ENCODE measurements at regions not wholly inside any gene's neighbourhood (a gene's known extent, or its start where the extent isn't known, plus 50 kb on each side); places are given as distances from the start of the nearest gene placed in this dataset.

DNA sequence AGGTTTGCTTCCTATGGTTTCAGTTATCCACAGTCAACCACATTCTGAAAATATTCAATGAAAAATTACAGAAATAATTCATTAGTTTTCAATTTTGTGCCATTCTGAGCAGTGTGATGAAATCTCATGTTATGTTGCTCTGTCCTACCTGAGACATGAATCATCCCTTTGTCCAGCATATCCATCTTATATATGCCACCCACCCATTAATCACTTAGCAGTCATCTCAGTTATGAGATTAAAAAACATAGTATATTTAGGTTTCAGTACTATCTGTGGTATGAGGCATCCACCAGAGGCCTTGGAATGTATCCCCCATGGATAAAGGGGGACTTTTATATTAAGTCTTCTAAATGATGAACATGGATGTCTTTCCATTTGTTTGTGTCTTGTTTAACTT lies 64.7 kb upstream of the PROK2 start:
- no peak for TF ChIP-seq POLR2A (IDR thresholded peaks at IDR 0.05; ENCODE audit: low read depth, low read length)
- no peak for TF ChIP-seq SPI1 (IDR thresholded peaks at IDR 0.05; ENCODE audit: low read depth, low read length)
- no peak for TF ChIP-seq POLR2AphosphoS5 (IDR thresholded peaks at IDR 0.05; ENCODE audit: low read depth, low read length)
- TF ChIP-seq TAF1 (IDR thresholded peaks at IDR 0.05; ENCODE audit: low read depth, low read length): no peak
- TF ChIP-seq PAX5 (IDR thresholded peaks at IDR 0.05; ENCODE audit: insufficient read depth, low read length, severe bottlenecking): no peak
- TF ChIP-seq POU2F2 (IDR thresholded peaks at IDR 0.05; ENCODE audit: low read depth, low read length): no peak

Data from GM12891 (cell line).